RCC 7860 (cell line): ENCODE measurements at regions not wholly inside any gene's neighbourhood (a gene's known extent, or its start where the extent isn't known, plus 50 kb on each side); places are given as distances from the start of the nearest gene placed in this dataset.

Experiments
- DNase-seq: peaks from one replicate; pipeline ENCODE4 v3.0.0-alpha.2; 2015; ENCODE audit warnings: low spot score
- FAIRE-seq: peaks from 2 replicates; lab custom pipeline; 2012; peaks lifted over from hg19 to GRCh38; lab: Jason Lieb, UNC

DNA sequence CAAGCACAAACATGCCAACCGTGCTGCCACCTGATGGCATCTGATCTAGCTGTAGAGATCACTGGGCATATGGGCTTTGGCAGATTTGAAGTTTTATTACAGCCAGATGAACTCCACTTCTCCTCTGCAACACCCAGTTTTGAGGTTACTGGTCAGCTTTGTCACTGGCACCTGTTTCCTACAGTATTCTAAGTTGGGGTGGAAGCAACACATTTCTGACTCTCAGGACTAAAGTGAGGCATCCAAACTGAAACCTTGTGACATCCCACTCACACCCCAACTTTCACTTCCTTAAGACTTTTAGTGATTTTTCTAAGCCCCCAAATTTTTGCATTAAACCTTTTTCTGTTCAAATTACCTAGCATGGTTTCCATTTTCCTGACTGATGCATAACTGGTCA lies 115.1 kb upstream of the PCDH18 start:
- FAIRE-seq, result no peak

DNA sequence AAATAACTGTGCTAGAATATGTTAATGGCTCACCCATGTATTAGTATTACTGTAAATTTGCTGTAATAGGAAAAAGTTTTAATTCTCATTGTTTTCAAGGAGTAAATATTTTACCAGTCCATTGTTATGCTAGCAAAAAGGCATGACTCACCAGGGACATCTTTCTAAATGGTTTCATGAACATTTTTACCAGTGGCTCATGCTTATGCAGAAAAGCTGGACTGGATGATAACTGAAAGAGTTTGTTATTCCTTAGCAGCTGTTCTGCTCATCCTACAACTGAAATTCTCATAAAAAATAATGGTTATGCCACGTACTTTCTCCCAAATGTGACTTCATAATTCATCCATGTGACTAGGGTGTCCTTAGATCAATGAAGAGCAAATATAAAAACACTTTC lies 111.9 kb upstream of the PCDH18 start:
- no peak for DNase-seq
- no peak for FAIRE-seq

More for the DNA sequence above, 115.1 kb upstream of the PCDH18 start:
- no peak for DNase-seq

- DNase-seq, result no peak
- no peak for FAIRE-seq
Measured at GRCh38 chr4:137641544-137641943, 109.2 kb upstream of the PCDH18 start.

- DNase-seq, result no peak
- FAIRE-seq, result no peak
Measured at GRCh38 chr4:137640838-137641158, 108.5 kb upstream of the PCDH18 start.

DNA sequence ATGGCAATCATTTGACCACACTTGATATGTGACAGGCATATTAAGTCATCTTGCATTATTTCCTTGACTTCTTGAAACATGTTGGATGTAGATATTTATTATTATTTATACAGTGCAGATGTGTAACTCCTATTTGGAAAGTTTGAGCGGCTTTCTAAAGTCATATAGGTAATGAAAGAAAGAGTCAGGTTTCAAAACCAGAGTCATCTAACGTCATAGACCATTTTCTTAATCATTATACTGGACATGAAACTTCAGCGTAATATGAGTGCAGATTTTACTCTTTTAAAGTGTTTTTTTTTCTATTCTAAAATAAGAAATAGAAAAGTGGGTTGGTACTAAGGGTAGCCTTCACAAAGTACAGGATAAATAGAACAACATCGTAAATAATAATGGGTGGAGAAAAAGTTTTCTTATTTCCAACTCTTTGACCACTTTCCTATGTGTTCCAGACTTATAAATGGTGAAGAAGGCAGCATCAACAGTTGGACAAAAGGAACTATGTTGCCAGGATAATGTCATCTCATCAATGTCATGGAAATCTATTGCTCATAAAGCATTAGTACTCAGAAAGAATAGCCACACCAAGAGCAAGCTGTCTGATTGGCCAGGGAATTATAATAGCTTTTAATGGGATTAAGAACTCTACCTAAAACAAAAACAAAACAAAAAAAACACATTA lies 108.0 kb upstream of the PCDH18 start:
- no peak for FAIRE-seq
- DNase-seq, result no peak

GRCh38 chr4:137638934-137639333 lies 106.6 kb upstream of the PCDH18 start:
- no peak for FAIRE-seq

GRCh38 chr4:137635601-137636000 lies 103.3 kb upstream of the PCDH18 start:
- no peak for FAIRE-seq

More at GRCh38 chr4:137638934-137639333, 106.6 kb upstream of the PCDH18 start:
- no peak for DNase-seq

DNA sequence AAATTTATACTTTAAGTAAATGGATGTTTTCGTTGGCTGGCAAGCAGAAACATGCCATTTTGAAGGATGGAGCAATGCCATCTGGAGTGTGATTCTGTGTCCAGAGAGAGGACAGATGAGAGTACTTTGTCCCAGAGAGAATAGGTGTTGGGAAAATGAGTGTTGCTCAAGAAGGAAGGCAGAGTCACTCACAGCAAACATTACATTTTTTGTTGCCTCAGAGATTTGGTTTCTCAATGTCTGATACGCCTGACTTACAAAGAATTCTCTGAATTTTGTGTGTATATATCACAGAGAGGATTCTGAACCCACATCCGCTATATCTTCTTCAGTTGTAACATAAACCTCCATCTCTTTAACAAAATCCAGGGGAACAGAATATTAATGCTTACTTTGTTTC lies 102.8 kb upstream of the PCDH18 start:
- no peak for DNase-seq

More at GRCh38 chr4:137635601-137636000, 103.3 kb upstream of the PCDH18 start:
- DNase-seq, result no peak

GRCh38 chr4:137632842-137633241 lies 100.5 kb upstream of the PCDH18 start:
- FAIRE-seq (no peak), DNase-seq (no peak)

More for the DNA sequence above, 102.8 kb upstream of the PCDH18 start:
- no peak for FAIRE-seq

GRCh38 chr4:137631605-137632004 lies 99.3 kb upstream of the PCDH18 start:
- no peak for FAIRE-seq

GRCh38 chr4:137630252-137630651 lies 98.0 kb upstream of the PCDH18 start:
- FAIRE-seq, result no peak
- DNase-seq, result no peak

More at GRCh38 chr4:137631605-137632004, 99.3 kb upstream of the PCDH18 start:
- DNase-seq, result no peak

DNA sequence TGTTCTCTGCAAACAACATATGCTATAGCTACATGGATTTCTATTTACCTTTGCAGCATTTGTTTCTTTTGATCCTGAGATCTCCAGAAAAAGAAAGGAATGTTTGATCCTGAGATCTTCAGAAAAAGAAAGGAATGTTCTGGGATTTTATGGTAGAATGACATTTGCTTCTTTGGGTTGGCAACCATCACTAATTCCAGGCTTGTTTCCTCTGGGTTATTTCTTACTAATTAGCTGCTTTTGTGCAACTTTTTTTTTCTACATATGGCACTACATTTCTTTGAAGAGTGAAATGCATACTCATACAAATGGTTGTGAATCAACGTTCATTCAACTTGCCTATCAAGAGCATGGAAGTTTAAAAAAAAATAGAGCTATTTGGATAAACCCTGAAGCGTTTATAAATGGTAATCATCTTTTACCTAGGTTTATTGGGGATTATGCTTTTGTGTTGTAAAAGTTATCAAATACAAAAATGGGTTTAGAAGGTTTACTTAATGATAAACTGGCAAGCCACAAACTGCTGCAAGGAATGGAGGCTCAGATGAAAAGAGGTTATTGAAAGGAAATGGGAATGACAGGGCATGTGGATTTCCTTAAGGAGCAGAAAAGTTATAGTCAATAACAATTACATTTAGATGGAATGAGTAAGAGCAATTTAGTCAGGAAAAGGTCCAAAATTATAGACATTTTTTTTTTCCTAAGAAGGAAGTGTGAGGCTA lies 95.6 kb upstream of the PCDH18 start:
- no peak for FAIRE-seq
- no peak for DNase-seq

DNA sequence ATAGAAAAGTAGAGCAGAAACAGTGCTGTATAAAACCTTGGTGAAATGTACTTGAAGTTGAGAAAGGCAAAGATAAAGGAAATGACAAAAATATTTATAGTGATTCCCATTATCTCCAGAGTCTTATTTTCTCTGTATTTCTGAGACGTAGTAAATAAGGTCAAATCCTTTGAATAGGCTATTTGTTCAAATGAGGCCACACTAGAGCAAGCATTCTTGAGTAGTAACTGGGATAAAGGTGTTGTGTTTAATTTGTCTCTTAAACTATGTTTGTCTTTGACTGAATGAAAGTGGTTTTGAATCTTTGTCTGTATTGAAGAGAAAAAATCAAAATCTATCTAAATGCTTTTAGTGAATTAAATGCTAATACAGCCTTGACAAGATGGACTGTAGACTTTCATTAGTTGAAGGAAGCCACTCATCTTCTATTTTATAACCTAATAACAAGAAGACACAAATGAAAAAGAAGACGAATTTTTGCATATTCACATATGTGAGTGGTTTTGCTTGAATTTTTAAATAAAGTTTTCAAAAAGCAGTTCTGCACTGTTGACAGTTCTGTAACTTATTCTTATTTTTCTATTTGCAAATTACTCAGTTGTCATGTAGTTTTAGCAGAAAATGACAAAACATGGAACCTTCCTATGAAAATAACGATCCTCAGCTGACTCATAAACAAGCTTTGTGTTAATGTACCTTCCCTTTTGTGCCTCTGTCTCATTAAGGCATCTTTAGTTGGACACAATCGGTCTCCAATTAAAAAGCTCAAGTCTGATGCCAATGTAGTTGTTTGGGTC lies 94.8 kb upstream of the PCDH18 start:
- FAIRE-seq, result no peak

GRCh38 chr4:137623013-137623412 lies 90.7 kb upstream of the PCDH18 start:
- FAIRE-seq (no peak), DNase-seq (no peak)

More for the DNA sequence above, 94.8 kb upstream of the PCDH18 start:
- no peak for DNase-seq

DNA sequence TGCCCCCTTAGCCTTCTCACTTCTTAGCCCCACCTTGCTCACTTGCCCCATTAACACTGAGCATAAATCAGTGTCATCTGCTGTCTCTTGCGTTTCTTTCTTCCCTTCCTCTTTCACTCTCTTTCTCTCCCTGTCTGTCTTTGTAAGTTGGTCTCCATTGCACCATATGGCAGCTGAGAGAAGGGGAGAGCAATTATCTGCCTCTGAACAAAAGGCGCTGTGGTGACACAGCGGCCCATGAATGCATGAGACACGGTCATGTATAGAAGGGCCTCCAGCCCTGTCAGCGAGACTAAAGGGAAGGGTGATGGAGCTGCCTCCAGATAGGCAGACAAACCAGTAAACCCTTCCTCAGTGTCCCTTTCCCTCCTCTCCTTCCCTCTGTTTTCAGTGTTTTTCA lies 88.8 kb upstream of the PCDH18 start:
- FAIRE-seq (no peak), DNase-seq (no peak)

DNA sequence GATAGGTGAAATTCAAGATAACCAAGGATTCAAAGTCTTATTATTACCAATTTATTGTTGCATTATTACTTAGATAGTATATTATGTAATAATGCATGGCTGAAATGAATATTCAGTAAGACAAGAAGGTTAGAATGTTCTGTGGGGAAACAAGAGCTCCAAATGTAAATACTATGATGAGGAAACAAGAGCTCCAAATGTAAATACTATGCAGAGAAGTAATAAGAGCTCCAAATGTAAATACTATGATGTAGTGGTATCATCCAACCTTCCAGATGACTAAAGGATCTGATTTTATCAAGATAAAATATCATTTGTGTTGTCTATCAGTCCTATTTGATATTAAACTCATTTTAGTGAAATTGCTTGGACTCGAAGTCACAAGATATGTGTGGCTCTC lies 82.2 kb upstream of the PCDH18 start:
- FAIRE-seq (no peak), DNase-seq (no peak)

- DNase-seq (no peak), FAIRE-seq (no peak)
Measured at GRCh38 chr4:137611998-137612700, 79.9 kb upstream of the PCDH18 start.

DNA sequence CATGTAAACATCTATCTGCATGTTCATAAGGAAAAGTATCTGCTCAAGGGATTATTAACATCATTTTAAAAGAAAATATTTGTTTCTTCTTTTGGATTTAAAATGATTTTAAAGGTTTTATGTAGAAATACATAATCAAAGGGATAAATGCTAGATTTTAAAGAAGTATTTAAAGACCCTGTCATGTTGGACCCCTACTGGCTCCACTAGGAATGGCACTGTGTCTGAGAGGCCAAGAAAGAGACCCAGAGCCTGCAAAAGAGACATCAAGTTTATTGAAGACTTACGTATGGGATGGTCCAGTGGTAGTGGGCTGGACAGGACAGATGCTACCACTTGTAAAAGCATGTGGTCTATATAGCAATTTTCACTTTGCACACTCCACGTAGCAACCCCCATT lies 78.7 kb upstream of the PCDH18 start:
- no peak for DNase-seq
- no peak for FAIRE-seq

DNA sequence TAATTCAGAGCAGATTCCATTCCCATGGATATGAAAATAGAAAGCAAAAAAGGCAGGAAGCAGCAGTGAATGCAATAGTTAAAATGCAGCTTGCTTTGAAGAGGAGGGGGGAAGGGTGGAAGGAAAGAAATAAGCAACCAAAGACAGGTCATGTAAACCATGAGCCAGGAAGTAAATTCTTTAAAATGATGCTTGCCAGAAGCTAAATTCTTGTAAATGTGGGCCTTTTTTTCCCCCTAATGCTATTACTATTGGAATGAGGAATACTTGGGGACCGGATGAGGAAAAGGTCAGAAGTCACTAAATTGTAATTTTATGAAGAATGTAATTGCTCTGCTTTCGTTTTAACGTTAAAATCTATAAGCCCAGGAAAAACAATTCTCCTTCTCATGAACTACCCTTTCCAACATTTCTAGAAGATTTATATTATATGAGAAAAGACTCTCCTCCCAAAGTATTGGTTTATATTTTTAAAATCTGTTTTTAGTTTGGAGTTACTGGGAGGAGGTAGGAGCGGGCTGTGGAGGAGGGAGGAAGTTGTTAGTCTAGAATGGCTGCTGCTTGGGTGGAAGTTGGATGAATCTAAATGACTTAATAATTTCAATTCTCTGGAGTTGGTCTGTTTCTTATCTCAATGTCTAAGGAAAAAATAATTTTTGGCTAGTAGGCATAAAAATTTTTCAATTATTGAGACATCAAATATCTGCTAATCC lies 77.6 kb upstream of the PCDH18 start:
- DNase-seq (no peak), FAIRE-seq (no peak)

- FAIRE-seq (no peak), DNase-seq (no peak)
Measured at GRCh38 chr4:137608085-137608484, 75.8 kb upstream of the PCDH18 start.
